Stimulated activated CD4-positive, alpha-beta T cell treated with anti-CD3 and anti-CD28 coated beads, Interleukin-12 subunit alpha, Interleukin-12 subunit beta, amount 100 ng/mL, for 4 hours (primary cell): ENCODE measurements at regions not wholly inside any gene's neighbourhood (a gene's known extent, or its start where the extent isn't known, plus 50 kb on each side); places are given as distances from the start of the nearest gene placed in this dataset.

Experiments used
- DNase-seq: peaks from one replicate; pipeline ENCODE4 v3.0.0-alpha.2; 2020

DNA sequence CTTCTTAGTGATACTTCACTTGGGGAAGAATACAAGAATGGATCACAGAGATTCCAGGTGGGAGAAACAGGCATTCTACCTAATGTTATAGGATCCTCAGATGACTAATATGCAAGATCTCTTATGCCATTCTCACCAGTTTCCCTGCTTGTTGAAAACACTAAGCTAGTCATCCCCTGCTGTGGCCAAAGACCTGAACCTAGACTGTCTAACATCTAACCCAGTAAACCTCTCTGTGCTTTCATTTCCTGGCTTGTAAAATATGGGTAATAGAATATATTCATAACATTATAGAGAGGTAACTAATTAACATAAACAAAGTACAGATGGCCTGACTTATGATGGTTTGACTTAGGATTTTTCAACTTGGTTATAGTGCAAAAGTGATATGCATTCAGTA lies 776.3 kb downstream of the TUSC7 start:
- DNase-seq = no peak

DNA sequence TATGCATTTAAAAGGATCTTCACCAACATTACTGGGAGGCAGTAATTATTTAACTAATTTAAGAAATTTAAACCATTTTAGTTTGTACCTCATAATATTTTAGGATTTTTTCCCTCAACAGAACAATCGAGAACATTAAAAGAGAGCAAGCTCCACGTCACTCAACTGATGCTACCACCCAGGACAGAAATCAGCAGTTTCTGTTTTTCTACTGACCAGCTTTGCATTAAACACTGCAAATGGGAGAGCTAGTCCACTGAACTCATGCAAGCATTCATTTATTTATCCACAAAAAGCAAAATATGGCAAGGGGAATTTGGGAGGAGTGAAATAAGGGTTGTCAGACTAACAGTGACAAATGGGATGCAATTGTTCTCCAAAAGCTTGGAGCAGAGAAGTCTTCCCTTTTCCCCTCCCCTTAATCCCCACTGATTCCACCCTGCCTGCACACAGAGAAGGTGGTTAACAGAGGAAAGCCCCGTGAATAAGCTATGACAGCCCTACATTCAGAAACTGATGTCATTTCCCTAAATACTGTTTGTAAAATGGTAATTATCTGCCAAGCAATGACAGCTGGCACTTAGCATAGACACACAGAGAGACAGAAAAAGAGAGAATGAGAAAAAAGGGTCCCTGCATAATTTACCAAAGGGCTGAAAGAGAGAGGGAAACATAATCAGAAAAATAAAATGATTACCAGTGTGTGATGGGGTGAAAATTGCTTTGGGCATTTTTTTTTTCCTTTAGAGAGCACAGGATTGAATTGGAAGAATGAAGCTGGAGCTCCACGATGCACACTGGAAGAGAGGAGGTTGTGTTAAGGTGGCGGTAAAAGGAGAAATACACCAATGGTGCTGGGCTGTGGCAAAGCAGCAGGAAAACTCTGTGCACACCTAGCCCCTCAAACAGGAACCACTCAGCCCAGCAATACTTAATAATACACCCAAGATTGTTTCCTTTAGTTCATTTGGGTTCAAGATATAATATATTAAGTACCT lies 777.4 kb downstream of the TUSC7 start:
- DNase-seq = no peak

DNA sequence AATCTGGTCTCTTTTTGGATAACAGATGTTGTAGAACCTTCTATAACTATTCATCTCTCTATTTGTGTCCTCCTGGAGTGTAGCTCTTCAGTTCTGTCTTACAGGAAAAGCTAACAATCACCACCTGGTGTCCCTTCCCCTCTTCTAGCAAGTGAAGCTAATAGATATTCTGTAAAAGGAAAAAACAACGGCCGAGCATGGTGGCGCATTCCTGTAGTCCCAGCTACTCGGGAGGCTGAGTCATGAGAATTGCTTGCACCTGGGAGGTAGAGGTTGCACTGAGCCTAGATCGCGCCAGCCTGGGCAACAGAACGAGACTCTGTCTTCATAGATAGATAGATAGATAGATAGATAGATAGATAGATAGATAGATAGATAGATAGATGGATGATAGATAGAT lies 779.4 kb downstream of the TUSC7 start:
- DNase-seq = no peak

DNA sequence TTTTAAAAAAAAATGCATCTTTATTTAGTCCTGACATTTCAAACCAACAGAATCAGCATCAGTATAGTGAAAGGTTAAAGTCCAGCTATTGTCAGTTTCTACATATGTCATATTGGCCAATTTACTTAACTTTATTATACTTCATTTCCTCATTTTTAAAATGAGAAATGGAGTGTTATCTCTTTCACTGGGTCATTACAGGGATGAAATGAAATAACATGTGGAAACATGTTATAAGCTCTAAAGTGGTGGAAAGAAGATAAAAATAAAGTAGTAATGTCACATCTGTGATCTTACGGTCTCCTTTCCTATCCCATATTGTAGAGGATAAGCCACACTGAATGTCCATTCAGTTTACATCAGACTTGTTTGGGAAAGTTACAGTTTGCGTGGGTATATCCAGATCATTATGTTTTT lies 780.1 kb downstream of the TUSC7 start:
- no peak for DNase-seq

DNA sequence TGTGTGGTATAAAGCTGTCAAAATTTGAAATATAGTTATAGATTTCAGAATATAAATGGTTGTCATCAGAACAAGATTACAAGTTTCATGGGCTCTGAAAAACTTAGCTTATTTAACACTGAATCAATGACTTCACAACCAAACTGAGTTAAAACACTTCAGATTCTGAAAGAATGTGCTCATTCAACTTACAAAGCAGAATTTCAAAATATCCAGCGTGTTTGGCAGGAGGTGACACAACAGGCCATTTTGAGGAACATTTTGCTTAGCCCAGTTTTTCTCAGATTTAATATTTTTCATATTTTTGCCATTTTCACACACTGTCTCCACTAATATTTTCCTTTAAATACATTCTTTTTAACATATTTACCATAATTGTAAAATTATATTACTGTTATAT lies 781.1 kb downstream of the TUSC7 start:
- DNase-seq = no peak

DNA sequence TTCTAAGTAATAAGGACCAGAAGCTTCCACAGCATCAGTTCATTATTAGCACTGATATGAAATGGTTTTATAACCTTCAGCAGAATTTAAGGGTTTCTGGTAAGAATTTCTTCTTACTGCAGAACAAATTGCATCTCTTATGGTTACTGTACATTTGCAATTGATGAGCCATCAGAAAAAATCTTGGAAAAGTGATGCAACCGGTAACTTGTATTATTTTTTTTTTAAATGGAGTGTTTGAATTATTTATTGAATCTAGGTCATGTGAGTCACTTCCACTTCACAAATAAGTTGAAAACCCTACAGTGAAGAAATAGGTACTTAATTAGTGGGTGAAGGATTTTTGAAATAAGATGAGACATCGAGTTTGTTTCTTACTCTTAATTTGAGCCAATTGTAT lies 786.0 kb downstream of the TUSC7 start:
- DNase-seq = no peak

DNA sequence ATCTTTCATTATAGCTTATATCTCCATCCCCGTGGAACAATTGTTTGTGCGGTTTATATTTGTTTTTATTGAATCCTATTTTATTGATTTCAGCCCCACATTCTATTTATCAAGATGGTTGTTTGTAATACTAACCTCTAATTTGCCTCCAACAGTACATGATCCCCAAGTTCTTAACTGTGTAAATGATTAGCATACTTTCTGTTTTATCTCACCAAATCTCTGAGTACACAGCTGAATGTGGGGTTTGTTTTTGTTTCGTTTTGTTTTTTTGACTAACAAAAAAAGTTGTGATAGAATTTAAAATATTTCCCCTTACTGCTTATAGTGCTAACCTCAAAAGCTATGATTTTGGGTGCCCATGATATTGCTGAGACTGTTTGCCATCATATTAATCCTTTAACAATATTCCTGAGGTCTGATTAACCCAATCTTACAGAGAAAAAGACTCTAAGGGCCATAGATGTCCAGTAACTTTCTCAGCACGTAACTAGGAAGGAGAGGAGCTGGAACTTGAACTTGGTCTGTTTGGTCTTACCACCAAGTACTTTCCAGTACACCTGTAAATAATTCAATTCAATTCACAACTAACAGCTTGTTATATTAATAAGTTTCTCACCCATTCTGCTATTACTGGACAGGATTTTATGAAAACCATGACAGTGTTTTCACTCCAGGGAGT lies 789.8 kb downstream of the TUSC7 start:
- no peak for DNase-seq

DNA sequence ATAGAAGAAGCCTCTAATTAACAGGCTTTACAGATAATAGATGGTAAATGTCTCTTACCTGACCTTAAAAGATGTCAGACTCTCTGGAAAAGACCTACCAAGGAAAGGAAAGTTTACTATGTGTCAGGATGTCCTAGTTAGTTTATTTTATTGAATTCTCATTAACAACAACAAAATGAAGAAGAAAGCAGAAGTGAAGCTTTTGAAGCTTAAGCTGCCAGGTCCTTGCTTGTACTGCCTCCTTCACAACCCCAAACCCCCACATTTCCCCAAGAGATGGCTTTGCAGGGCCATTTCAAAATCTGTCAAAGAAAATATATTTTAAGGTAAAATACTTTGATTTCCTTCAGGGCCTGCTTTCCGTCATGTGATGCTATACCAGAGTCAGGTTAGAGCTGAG lies 798.4 kb downstream of the TUSC7 start:
- DNase-seq = no peak

DNA sequence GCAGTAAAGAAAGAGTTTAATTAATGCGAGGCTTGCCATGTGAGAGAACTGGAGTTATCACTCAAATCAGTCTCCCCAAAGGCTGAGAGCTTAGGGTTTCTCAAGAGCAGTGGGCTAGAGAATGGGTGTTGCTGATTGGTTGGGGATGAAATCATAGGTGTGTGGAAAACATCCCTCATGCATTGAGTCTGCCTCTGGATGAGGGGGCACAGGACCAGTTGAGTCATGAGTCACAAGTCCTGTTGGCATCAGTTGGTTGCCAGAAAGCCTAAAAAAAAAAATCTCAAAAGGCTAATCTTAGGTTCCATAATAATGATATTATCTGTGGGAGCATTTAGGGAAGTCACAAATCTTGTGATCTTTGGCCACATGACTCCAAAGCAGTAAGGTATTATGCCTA lies 800.3 kb downstream of the TUSC7 start:
- no peak for DNase-seq

DNA sequence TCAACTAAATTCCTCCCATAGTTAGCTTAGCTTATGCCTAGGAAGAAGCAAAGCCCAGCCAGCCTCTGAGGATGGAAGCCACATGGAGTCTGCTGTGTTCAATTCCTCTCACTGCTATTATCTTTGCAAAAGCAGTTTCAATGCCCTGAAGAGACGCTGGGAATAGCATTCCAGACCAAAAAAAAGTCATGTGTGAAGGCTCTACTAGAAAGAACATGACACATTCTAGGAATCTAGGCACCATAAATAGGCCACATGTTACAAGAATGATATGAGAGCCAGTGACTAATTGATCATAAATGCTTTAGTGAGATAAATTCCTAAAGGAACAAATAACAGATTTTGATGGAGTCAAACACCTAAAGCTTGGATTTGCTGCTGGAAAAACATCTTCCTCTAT lies 800.8 kb downstream of the TUSC7 start:
- no peak for DNase-seq

DNA sequence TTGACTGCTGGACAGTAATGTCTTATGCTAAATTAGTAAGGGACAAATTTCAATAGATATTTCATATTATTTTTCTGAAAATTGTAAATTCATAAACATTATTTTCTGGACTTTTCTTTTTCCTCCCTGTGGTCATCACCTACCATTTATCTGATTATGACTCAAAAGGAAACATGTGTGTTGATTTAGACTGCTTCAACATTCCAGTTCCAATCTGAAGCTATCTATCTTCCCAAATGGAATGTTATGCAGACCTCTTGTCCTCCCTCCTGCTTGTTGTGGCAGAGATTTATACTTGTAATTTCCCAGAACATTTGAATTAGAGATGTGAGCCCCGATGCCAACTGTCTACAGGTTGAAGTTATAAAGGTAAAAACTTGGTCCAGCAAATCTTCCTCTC lies 803.4 kb downstream of the TUSC7 start:
- DNase-seq = no peak

DNA sequence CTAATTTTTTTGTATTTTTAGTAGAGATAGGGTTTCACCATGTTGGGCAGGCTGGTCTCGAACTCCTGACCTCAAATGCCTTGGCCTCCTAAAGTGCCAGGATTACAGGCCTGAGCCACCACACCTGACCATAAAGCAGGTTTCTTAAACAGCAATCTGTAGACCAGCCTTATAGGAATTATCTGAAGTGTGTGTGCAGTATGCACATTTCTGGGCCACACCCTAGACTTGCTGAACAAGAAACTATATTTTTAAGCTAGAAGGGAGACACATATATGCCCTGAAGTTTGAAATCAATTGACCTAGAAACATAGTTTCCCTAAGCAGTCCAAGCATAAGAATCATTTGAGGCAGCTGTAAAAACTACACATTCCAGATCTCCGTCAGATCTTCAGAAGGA lies 805.7 kb downstream of the TUSC7 start:
- no peak for DNase-seq

DNA sequence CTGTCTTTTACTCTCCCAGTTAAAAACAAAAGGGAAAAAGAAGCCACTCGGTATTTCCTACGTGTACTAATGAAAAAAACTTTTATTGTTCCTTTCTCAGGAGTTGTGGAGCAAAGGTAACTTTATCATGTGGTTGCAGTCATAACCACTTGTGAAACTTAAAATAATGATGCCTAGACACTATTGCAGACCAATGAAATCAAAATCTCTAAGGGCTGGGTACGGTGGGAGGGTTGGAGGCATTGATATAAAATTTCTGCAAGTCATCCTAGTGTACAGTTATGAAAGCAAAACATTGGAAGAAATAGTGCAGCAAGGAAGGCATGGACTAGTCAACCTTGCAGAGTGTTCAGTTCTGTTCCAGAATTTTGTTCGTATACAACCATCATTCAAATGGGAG lies 808.8 kb downstream of the TUSC7 start:
- DNase-seq = no peak

DNA sequence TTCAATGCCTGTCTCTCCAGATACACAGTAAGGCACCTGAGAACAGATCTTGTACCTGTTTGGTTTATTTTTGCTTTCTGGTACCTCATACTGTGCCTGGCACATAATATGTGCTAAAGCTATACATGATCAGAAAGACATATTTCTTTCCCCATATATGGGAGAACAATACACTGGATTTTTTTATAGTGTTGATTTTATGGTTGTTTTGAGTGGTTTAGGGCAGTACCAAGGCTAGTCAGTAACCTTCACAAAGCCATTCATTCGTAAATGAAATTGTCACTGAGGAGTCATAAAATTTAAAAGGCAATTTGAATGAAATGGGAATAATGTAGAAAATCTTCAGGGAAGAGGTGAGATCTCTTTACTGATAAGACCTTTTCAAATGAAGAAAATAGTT lies 810.2 kb downstream of the TUSC7 start:
- no peak for DNase-seq

DNA sequence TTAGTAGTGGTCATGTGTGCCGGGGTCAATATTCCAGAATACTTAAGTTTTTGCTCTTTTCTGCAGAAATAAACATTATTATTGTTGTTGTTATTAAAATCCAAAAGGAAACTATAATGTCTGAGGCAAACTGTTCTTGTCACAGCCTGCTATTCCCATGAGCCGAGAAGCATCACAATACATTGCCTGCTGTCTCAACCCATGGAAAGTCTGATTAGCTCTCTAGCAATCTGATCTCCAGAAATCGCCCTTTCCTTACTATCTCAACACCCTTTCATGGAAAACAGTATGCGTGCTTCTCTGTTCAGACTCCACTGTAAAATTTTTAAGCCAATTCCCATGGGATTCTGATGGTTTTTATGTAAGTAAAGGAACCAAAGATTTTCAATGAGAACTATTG lies 811.0 kb downstream of the TUSC7 start:
- DNase-seq = no peak

DNA sequence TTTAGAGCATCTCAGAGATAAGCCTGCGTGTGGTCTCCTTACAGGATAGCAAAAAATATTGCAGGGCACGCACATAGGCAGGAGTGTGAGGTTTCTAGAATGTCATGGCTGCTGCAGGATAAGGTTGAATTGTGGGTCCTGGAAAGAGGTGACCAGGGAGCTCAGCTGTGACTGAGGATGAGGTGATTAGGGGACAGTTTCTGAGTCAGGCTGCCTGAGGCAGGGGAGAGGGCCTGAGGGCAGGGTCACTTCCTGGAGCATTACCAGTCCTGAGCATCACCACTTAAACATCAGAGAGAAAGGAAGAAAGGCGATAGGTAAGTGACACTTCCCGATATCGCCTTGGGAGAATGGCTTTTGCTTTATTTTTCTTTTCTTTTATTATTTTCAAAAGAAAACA lies 813.8 kb downstream of the TUSC7 start:
- DNase-seq = no peak

DNA sequence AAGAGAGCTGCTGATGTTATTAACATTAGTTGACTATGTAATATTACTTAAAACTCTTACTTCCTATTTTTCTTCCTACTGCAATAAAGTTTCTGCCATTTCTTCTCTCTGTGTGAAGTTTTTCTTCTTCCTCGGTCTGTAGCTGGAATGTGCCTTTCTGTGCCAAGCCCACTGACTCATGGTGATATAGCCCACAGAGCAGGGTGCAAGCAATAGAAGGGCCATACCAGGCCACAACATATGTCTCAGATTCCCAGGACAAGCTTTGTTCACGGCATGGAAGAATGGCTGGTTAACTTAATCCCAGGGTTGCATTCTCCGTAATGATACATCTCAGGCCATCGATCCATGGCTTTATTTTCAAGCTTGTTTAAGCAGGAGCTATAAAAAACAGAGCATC lies 815.3 kb downstream of the TUSC7 start:
- DNase-seq = no peak

DNA sequence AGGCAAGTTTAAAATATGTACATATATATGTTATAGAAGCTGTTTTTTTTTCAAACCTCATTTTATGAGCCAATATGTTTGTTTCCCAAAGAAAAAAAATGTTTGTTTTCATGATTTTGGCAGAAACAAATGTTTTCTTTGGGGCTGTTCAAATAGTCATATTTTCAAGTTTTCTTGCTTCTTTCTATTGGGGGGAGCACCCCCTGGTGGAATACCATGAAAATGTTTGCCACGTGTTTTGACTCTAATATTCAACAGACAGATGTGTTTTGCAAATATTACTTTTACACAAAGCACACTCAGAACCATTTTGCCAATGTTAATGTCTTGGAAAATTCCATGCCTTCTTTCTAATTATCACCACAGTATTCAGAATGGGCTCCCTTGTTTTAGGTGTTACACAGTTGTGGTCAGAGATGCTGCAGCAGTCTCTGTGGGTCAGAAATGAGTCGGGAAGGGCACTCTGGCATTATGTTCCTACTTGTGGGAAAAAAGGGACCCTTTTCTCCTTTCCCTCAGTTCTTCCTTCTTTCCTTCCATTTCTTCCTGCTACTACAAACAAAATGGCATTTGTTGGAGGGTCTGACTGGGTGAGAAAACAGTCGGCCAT lies 817.0 kb downstream of the TUSC7 start:
- no peak for DNase-seq

DNA sequence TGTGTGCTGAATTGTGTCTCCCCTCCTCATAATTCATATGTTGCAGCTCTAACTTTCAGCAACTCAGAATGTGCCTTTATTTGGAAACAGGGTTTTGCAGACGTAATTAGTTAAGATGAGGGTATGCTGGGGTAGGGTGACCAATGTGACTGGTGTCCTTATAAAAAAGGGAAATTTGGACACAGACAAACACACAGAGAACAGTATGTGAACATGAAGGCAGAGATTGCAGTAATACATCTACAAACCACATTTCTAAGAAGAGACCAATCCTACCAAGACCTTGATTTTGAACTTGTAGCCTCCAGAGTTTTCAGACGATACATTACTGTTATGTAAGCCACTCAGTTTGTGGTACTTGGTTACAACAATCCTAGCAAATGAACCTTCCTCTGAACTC lies 817.8 kb downstream of the TUSC7 start:
- no peak for DNase-seq

DNA sequence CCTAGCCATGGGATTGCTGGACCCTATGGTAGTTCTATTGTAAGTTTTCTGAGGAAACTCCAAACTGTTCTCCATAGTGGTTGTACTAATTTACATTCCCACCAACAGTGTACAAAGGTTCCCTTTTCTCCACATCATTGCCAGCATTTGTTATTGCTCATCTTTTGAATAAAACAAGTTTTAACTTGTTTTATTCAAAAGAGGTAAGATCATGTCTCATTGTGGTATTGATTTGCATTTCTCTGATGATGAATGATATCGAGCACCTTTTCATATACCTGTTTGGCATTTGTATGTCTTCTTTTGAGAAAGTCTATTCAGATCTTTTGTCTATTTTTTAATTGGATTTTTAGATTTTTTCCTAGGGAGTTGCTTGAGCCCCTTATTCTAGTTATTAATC lies 819.1 kb downstream of the TUSC7 start:
- no peak for DNase-seq

DNA sequence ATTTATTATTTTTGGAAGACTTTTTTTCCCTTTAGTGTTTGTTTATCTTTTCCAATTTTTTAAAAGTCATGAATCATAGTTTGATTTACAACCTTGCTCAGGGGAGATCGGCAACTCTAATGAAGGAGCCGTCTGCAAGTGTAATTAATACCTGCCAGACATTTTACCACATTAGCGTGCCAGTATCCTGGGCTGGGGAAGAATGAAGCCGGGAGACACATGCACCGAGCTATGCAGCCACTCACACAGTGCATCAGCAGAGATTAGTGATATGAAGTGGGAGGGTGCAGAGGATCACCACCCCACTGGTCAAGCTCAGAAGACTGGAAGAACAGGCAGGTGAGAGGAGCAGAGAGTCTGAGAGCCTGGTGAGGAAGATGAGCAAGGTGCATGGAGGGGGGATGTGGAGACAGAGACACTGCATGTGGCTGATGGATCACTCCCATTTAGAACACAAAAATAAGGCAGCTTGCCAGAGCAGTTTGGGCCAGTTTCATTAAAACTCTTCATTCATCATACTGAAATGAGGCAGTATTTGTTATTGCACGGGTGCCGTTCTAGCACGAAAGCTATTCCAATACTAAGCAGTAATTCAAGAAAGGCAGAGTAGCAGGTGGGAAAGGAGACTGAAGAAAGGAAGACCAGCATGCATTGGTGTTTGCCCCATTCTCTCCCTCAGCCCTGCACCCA lies 821.6 kb downstream of the TUSC7 start:
- no peak for DNase-seq

DNA sequence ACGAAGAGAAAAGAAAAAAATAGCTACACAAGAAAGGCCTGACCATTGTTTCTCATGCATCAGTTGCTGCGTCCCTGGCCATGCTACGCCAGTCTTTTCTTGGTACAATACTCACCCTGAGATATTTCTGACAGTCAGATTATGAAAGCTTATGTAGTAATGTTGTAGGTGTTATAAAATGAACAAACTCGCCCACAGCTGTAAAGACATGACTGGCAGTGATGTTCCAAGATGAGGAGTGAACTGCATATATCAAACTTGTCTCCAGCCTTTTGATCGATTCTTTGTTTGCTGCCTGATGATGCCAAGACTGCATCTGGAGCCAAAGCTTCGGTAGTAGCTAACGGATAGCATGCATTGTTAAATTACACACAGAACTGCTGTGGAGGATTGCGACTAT lies 822.7 kb downstream of the TUSC7 start:
- DNase-seq = no peak

DNA sequence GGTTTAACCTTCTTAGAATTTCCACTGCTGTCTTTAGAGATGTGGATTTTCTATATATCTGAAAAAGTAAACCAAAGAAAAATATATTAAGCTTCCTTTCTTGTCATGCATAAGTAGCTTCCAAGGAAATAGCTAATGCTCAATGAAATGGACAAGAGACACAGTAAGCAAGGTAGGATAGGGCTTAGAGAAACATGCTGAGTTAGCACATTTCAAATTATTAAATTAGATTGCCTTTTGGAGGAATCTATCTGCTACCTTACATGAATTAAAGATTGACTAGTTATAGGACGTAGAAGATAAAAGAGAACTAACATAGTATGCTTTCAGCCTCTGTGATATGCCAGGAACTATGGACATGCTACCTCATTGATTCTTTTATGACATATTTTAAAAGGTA lies 824.6 kb downstream of the TUSC7 start:
- DNase-seq = no peak
